Spleen (tissue), 7 donors: ENCODE measurements at regions not wholly inside any gene's neighbourhood (a gene's known extent, or its start where the extent isn't known, plus 50 kb on each side); places are given as distances from the start of the nearest gene placed in this dataset.

Experiments used
- CTCF ChIP-seq, 11 experiments: fragments of 200-600 bp in 7 of 11; fragments of 450-650 bp in 4 of 11; sonication (generic) in 4 of 11; IDR thresholded peaks in 8 of 11; conservative IDR thresholded peaks in 3 of 11; 1 replicate in 7 of 11; 2 replicates in 4 of 11; pipeline versions ENCODE4 v1.4.0 to v1.8.0; 2016 to 2021; ENCODE audit warnings: antibody characterized with exemption in 11 of 11, inconsistent platforms in 4 of 11, mild to moderate bottlenecking in 1 of 11
- POLR2A ChIP-seq, 3 donors: fragments of 450-650 bp; IDR thresholded peaks; one replicate each; pipeline ENCODE4 v1.5.1; 2017; ENCODE audit warnings: antibody characterized with exemption in 3 of 3, mild to moderate bottlenecking in 1 of 3
- POLR2AphosphoS5 ChIP-seq, 3 donors: sonication (generic); formaldehyde crosslinking; IDR thresholded peaks; one replicate each; pipeline ENCODE4 v1.5.1; 2017; ENCODE audit warnings: antibody characterized with exemption in 3 of 3
- donor health status: DM: no; HTN: no; CAD: no; lungs with moderate emphysema.
- donor health status: DM: no; HTN: no; CAD: no.
- donor health status: DM: no; HTN: no; CAD: no.

DNA sequence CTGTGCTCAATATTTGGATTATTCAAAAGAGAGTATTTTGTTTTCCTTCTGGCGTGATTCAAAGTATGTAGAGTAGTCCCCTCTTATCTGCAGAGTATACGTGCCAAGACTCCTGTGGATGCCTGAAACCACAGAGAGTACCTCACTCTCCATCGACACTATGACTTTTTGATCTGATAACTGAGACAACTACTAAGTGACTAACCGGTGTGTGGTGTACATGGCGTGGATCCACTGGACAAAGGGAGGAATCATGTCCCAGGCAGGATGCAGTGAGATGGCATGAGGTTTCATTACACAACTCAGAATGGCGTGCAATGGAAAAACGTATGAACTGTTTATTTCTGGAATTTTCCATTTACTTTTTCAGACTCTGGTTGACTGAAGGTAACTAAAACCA lies 112.2 kb upstream of the PDE7B start:
- TF ChIP-seq CTCF (IDR thresholded peaks at IDR 0.05 in 8 of 11, conservative IDR thresholded peaks at IDR 0.05 in 3 of 11) (no peak), POLR2A (IDR thresholded peaks at IDR 0.05) (no peak), POLR2AphosphoS5 (IDR thresholded peaks at IDR 0.05) (no peak)
